Bone marrow (tissue), 2 donors: ENCODE measurements at regions not wholly inside any gene's neighbourhood (a gene's known extent, or its start where the extent isn't known, plus 50 kb on each side); places are given as distances from the start of the nearest gene placed in this dataset.
"Not testable (repeated sequence)": the region's sequence is repeated elsewhere in the genome, so short reads cannot be mapped to it uniquely, and the experiment has no call there.

Experiments
- DNase-seq, 2 donors: peaks; one replicate each; lab custom pipeline; 2025; lab: John Stamatoyannopoulos, UW

DNA sequence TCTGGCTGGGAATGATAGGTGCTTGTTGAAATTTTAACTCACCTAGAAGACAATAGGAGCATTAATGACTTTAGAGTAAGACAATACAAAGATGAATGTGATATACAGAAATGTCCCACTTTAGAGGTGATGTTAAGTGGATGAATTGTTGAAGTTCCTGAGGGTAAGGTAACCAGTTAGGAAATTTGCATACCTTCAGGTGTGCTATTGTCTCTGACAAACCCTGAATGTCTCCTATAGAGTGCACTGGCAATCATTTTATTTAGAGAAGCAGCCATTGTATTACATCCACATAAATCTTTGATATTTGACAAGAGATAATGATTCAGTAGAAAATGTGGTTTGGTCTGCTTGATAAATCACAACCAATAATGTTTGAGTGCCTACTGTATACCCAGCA is 228.5 kb downstream of the RNF144A start:
- no peak for DNase-seq

DNA sequence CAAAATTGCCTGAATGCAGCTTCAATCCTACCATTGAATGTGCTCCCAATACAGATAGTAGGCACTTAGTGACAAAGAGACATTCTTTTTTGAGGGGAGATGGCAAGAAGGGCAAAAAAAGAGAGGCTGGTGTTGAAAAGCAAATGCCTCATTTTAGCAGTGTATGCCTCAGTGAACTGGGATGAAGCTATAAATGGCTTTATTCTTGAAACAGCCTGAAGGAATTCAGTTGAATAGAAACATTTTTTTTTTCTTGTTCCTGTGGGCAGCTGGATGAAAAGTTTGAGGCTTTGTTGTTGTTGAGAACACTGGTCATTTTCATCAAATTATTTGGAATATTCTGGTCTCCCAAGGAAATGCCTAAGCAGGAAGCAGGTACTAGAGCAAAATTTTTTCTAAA is 228.9 kb downstream of the RNF144A start:
- no peak for DNase-seq

DNA sequence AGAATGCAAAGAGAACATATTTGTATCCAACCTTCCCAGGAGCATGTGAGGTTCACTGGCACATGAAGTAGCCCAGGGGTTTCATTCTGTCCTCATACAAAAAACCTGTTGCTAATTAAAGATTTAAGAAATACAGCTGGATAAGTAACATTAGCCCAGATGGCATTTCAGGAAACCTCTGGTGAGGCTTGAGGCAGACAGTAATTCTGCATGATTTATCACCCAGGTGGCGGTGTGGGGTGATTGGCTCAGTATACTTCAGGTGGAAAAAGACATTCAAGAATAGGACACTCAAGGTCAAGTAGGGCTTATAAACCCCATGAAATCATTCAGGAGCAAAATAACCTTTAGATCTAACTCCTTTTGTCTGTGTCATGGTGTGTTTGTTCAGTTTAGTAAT is 237.4 kb downstream of the RNF144A start:
- no peak for DNase-seq

DNA sequence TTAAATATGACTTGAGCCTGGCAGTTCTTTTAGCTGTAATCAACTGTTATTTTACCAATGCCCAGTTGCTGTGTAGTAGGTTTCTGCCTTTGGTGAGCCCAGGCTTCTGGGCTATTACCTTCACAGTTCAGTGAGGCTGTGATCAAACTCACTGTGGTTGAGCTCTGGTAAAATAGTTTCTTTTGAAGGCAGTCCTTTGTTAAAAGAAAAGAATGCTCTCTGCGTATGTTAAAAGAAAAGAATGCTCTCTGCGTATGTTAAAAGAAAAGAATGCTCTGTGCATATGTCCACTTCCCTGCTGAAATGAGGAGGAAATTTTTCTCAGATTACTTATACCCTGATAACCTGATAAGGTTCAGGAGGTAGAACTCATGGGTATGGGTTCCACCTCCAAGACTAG is 244.3 kb downstream of the RNF144A start:
- DNase-seq, result no peak

DNA sequence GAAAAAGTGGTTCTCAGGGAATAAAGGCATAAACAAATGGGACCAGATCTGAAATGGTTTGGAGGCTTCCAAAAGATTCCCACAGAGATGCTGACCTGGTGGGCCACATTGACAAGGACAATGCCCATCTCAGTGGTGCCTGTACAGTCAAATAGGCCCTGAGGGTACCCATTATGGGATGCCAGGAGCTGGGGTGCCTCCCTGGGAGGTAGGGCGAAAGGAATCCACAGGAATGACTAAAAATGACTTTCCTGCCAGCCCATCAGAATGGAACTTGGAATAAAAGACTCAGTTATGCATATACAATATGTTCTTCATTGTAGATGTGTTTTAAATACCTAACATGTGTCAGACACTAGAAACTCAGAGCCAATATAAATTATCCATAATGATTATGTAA is 248.5 kb downstream of the RNF144A start:
- DNase-seq, result no peak

DNA sequence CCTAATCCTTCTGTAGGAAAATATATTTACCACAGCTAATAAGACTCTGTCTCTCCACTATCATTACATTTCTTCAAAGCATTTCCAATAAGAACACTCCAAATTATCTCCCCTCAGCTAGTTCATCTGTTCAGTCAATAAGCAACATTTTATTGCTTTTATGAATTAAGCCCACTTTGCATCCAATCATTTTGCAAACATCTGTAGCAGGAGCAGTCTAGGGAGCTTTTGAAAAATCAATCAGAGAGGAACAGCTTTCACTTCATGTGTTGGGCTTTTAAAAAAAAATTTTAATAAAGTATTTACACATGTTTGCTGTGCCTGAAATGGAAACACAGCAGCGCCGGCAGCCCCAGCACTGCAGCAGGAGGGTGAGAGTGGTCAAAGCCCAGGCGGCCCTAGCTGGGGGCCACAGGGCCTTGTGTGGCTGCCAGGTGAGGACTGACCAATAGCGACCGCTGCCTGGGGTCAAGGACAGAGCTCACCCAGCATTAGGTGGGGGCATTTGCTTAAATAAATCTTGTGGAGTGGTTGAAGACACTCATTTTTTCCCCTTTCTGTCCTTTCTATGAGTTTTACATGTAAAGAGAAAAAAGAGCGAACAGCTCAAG is 250.7 kb downstream of the RNF144A start:
- DNase-seq, result no peak

DNA sequence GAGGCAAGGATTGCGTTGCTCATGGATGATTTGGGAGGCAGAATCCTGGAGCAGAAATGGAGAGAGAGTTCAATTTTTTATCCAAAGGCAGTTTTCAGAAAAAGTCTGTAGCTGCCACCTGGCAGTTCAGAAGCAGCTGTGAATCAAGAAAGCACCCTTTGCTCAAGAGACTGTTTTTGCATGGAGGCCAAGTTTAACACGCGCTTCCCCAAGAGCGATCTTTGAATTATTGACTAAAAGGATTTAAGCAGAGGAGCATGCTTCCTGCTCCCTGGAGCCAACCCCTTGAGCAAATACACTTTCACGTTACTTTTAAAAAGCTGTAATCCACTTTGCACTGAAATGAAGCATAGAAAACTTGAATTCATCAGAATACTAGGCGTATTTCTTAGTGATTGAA is 252.4 kb downstream of the RNF144A start:
- DNase-seq, result no peak

DNA sequence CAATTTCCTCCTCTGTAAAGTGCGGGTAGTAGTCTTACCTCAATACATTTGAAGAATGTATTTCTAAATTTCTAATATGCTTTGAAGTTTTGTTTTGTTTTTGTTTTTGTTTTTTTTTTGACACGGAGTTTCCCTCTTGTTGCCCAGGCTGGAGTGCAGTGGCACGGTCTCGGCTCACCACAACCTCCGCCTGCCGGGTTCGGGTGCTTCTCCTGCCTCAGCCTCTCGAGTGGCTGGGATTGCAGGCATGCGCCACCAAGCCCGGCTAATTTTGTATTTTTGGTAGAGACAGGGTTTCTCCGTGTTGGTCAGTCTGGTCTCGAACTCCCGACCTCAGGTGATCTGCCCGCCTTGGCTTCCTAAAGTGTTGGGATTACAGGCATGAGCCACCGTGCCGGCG is 261.8 kb downstream of the RNF144A start:
- not testable (repeated sequence) for DNase-seq

DNA sequence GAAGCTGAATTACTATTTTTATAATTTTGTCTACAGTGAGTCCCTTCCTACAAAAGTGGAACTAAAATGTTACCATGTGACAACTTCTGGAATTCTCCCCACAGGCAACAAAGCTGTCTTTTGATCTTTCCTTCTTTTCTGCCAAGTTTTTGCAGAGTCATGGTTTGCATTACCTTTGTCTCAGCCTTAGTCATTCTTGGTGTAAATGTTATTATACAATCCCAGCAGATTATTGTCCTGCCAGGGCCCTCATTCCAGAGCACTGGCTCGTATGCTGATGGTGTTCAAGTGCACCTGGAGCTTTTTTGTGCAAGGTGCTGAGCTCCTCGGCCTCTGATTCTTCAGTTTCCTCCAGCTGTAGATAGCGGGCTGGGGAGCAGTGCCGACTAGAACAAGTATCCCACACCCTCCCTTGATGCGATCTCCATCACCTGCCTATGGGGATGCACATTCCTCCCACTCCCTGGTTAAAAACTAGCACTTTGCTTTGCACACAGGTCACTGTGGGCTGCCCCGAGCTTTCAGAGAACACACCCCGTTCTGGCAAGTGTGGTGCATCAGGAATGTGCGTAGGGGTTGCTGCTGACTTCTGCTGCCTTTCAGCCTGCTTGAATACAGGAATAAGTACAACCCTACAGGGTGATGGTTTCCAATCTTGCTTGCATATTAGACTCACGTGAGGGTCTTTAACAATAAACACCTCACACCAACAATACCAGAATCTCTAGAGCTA is 263.6 kb downstream of the RNF144A start:
- no peak for DNase-seq

DNA sequence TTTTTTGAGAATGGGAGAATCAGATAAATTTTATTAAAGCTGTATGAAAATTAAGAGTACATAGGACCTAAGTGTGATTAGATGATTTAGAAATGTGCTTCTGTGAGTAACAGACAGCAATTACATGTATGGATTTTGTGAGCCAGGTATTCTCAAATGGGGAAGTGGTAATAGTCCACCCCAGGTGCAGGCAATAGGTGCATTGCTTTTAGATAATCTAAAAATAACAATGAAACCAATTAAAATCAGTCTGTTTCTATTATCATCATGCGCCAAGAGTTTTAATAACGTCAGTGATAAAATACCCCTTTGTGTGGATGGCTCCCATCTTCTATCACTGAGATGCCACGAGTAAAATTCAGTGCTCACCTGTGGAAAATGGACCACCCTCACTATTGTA is 265.3 kb downstream of the RNF144A start:
- DNase-seq, result no peak

DNA sequence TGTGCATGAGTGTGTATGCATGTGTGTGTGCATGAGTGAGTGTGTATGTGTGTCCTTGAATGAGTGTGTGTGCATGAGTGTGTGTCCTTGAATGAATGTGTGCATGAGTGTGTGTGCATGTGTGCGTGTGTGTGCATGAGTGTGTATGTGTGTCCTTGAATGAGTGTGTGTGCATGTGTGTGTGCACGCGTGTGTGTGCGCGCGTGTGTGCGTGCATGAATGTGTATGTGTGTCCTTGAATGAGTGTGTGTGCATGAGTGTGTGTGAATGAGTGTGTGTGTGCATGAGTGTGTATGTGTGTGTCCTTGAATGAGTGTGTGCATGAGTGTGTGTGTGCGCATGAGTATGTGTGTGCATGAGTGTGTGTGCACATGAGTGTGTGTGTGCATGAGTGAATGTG is 271.9 kb downstream of the RNF144A start:
- DNase-seq, result no peak

DNA sequence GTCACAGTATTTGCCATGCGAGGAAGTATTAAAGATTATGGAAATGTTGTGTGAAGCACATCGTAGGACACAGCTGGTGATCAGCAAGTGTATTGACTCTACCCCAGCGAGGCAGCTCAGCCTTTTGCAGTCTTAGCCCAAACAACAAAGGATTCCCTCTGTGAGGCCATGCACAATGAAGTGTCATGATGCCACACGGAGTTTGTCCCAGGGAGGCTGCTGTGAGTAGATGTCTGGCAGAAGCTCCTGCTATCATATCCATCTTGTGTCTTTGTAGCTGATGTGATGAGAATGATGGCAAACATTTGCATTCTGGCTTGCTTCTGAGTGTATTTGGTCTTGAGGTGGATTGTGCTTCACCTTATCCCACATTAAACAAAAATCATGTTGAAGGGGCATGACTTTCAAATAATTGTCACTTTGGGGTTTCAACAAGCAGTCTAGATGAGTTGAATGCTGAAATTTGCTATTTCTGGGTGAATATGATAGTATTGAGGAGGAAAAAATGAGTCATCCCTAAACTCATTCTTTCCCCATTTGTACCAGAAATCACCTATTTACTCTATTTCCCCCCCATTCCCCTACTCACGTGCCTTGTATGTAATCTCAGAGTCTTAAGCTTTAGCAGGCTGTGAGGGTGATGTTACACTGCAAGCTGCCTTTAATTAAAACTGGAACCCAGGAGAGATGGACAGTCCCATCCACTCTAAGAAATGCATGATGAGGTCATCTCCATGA is 273.5 kb downstream of the RNF144A start:
- no peak for DNase-seq

DNA sequence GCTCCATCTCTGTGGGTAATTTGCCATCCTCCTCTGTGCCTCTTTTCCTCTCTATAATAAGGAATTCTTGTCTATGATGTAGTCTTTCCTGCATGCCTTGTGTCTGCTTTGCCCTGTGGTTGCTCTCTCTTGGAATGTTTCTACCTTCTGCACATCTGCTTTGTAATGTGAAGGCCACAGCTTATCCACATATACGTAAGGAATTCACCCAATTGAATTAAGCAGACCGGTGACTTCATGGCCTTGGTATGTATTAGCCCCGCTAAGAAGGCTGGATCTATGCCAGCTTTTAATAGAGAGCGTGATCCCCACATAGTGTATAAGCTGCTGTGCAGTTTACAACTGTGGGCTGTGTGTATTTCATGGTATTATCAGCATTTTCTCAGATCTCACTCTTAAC is 274.7 kb downstream of the RNF144A start:
- DNase-seq, result no peak

DNA sequence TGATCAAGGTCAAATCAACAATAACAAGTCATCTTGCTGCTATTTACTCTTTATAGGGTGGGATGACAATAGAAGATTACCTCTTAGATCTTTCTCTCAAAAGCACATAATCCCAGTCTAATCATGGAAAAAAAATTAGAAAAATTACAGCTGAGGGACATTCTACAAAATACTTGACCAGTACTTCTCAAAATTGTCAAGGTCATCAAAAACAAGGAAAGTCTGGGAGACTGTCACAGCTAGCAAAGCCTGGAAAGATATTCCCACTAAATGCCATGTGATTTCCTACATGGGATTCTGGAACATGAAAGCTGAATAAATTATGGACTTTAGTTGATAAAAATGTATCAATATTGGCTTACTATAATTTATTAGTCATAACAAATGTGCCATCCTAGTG is 276.2 kb downstream of the RNF144A start:
- DNase-seq, result no peak

DNA sequence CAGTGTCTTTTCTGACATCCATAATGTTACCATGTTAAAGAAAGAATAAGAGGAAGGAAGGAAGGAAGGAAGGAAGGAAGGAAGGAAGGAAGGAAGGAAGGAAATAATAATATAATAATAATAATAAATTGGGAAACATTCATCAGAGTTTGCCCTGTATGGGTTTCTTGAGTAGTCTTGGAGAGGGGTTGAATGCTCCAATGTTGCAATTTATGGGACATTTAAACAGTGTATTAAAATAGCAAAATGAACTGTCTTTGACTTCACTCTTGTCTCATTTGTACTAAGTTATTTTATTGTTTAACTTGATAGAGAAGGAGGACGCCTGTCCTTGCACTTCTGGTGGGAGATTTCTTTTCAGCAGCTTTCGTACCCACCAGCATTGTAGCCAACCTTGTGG is 277.7 kb downstream of the RNF144A start:
- no peak for DNase-seq

DNA sequence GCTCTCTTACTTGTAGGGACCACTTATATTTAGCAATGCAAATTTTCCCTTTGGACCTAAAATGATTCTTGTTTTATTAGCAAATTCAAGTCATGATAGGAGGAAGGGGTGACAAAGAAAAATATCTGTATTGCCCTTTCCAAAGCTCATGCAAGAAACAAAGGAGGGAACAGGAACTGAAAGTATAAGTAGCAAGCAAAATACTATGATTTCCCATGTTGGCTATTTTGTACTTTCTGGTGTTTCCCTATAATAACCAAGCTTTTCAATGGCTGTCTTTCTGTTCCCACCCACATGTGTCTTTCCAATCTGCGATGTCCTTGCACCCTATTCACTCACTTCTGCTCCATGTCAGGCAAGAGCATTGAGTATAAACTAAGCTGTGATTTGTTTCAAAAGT is 279.7 kb downstream of the RNF144A start:
- no peak for DNase-seq

DNA sequence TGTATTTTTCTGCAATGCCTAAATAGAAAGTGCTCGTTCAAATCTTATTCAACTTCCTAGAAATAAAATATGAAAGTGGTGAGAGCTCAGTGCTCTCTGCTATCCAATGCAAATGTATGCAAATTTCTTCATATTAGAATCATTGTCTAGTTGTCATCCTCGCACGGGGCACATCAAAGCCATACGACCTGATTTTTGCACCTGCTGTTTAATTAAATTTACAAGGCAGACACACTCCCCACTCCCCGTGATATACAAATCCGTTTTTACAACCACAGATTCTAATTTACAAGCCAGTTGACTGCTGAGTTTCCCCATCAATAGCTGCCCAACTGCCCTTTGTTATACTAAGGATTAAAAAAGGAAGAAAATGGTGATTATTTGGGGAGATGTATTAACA is 284.6 kb downstream of the RNF144A start:
- no peak for DNase-seq

DNA sequence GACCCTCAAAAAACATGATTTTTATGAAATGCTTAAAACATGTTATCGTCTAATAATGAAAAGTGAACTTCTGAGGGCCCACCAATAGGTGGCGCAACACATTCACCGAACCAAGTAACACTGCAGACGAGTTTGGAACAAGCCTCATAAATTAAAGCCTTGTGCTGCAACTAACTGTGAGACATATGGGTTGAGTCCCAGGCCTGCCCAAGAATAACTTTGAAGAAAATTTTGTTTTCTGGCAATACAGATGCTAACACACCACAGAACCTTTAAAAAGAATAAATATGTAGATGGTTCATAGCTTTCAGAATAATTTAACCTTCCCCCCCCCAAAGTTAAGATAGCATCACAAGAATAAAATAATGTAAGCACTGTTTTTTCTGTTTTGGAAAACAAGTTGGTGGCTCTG is 285.9 kb downstream of the RNF144A start:
- DNase-seq, result peak; percentile 1 to 35

DNA sequence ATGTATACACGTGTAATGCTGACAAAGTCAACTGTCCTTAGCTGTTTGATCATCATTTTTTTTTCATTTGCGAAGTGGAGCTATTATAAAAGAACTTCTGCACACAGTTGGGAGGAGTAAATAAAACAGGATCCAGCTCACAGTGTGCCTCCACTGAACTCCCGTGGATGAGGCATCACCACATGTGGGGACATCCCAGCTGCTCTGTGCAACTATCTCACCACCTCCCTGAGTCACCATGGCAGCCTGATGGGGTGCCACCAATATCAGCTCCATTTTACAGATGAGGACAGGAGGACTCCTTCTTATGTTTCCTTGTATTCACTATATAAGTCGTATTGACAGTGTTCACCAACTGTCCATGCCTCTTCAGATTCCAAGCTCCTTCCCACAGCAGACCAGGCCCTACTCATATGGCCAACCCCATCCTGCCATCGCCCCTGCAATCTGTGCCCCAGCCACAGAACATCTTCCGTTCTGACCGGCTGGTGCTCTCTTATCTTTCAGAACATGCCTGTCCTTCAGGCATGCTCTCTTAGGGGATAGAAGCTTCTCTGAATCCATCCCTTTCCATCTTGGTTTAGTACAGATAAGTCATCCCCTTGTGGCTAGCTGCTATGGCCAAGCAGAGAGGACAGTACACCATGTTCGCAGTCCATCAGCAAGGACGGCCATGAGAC is 288.1 kb downstream of the RNF144A start:
- no peak for DNase-seq

DNA sequence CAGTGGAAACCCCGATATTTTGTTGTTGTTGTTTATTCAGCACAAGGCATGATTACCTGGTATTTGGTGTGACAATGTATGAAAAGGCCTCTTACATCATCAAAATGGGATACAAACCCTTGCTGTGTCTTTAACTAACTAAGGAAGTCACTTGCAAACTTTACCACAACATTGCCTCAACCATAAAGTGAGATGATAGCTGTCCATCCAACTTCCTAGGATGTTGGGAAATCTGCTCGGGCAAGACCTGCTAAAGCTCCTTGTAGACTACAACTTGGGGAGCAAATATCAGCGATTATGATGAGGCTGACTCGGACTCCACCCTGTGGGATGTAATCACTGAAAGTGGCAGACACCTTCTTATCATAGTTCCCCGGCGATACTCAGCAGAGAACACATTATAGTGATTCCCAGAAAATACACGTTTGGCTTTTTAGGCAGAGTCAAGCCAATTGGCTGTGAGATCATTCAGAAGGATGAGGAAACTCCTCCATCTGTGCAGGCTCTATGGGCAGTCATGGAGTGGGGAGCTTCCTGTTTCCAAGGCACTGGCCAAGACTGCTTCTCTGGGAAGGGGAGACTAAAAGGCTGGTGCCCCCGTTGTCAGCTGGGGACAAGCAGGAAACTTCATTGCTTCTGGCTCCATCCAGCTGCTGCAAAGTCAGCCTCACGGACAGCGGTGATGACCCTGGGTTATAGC is 289.0 kb downstream of the RNF144A start:
- no peak for DNase-seq

DNA sequence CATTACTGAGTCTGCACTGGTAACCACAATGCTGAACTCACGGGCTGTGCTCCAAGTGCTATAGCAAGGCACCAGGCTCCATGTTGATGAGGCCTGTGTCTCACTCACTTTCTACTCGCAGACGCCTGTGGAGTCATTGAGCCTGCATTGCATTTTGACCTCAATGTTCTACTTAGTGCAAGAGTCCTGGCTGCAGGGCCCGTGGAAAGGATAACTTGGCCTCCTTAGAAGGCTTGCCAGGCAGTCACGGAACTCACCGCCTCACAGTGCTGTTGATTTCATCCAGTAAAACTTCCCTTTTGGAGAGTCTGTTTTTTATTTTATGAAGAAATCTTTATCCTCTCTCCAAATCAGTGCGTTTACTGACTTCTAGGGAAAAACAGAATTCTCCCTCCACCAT is 290.4 kb downstream of the RNF144A start:
- DNase-seq, result no peak
